DMS53 (cell line): ENCODE measurements at regions not wholly inside any gene's neighbourhood (a gene's known extent, or its start where the extent isn't known, plus 50 kb on each side); places are given as distances from the start of the nearest gene placed in this dataset.
"Not testable (repeated sequence)": the region's sequence is repeated elsewhere in the genome, so short reads cannot be mapped to it uniquely, and the experiment has no call there.

ENCODE experiments used
- DNase-seq: peaks from one replicate; lab custom pipeline; 2025; lab: John Stamatoyannopoulos, UW

DNA sequence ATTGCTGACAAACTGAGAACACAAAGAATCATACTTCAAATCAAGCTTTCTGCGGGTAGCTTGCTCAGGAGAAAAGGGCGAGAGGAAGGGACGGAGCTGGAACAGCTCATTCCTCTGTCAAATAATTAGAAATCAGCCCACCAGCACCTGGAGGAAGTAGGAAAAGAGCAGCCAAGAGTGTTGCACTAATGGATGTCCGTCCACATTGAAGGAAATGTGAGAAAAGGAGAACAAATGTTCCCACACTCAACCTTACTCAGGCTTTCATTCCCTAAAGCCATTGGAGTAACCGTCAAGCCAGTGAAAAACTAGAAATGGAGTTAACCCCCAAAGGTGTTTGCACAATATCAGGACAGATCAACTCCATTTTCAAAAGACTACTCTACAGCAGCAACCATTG, 233.0 kb upstream of the PRKD1 start:
- DNase-seq: no peak

- no peak for DNase-seq
These were observed 234.4 kb upstream of the PRKD1 start for GRCh38 chr14:30162066-30162465.

- no peak for DNase-seq
These were observed 237.6 kb upstream of the PRKD1 start for GRCh38 chr14:30165255-30165654.

DNA sequence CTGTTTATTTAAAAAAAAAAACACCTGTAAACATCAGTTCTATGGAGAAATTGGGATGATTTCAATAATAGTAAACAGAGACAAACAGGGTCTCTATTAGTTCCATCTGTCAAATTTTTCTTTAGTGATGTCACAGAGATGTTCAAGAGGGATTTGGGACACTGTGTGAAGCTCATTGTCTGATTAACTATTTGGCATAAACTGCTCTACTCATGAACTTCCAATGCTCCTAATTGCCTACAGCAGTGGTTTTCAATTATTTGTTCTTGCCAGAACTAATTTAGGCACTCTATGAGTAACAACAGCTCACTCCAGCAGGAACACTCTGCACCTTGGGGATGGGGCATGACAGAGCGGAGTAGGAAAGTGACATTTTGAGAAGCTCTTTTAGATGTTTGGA, 250.1 kb upstream of the PRKD1 start:
- no peak for DNase-seq

DNA sequence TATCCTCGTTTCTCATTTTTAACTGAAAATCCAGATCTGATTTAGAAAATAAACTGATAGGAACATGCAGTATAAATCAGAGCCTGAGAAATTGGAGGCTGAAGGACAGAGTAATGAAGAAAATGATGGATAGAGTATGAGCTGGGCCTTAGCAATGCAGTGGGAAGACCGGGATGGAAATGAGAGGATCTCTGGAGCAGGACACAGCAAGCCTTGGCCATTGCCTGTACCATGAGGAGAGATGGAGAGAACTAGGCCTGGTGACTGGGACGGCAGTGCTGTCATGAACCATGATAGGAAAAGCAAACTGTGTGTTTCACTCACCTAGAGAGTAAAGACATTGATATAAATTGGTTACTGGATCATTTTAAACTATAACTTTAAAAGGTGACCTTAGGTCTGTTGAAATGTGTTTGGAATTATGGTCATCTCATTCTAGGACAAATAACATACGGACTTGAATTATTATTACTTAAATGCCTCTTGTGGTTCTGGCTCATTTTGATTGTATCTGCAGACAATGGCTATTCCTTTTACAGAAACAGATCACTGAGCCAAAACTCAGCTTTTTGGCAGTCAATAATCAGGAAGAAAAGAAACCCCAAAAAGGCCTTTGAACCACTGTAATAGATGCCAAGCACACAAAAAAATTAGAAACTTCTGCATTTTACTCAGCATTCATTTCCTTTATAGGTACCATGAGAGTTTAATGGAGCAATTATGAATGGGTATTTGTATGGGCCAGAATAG, 251.9 kb upstream of the PRKD1 start:
- DNase-seq: no peak

DNA sequence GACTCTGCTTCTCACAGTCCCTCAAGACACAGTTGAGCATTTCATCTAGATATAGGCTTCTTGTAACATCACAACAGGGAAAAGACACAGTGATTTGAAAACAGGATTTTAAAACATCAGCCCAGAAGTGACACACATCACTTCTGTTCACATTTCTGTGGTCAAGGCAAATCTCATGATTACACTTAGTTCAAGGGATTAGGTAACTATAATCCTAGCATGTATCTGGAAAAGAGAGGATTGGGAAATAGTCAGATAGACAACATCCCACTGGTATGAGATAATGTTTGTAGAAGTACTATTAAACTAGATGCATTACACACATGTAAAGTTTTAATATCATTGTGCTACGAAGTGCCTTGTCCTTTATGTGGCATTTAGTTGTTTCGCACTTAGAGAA, 252.6 kb upstream of the PRKD1 start:
- DNase-seq: no peak

- peak; percentile 3 for DNase-seq
These were observed 258.2 kb upstream of the PRKD1 start for GRCh38 chr14:30185832-30186231.

GRCh38 chr14:30191639-30192279, 264.1 kb upstream of the PRKD1 start:
- DNase-seq: no peak

- DNase-seq: no peak
These were observed 265.5 kb upstream of the PRKD1 start for GRCh38 chr14:30193101-30193500.

- no peak for DNase-seq
These were observed 266.3 kb upstream of the PRKD1 start for GRCh38 chr14:30193845-30194501.

DNA sequence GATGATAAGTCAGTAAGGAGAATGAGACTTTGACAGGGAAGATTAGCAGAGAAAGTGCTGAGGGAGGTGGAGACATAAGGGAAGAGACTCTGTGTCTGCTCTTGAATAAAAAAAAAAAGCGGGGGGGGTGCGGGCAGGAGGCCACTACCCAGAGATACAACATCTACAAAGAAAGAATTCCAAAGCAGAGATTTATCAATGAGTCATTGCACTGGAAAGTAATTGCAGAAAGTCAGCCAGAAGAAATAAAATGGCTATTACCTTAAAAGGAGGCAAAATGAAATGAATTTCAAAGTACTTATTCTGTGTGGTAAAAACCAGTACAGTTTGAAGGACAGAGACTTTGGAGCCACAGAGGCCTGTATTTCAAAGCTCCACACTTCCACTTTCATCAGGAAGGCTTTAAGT, 267.1 kb upstream of the PRKD1 start:
- DNase-seq: no peak

- DNase-seq: no peak
These were observed 268.3 kb upstream of the PRKD1 start for GRCh38 chr14:30195941-30196340.

- DNase-seq: no peak
These were observed 269.2 kb upstream of the PRKD1 start for GRCh38 chr14:30196861-30197260.

GRCh38 chr14:30198720-30199119, 271.1 kb upstream of the PRKD1 start:
- not testable (repeated sequence) for DNase-seq

DNA sequence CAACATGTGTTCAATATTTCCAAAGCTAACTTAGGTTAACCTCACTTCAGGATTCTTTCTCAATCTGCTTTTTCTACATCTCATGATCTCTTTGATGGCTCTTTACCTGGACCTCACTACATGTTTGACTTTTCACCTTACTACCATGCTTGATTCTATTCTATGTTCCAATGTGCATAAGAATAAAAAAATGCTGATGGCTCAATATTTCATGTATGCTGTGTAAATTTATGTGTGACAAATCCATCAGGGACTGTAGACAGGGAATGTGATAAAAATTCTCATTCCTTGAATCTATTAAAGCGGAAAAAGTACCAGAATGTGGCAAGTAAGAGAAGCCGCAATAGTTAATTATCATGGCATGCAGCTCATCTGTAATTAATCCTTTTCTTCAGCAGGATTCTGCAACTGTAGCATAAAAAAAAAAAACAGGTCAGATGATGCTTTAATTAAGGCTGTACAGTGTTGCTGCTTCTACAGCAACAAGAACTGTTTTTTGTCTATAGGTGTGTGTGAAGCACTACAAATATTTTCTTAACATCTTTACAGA, 276.9 kb upstream of the PRKD1 start:
- DNase-seq: no peak

DNA sequence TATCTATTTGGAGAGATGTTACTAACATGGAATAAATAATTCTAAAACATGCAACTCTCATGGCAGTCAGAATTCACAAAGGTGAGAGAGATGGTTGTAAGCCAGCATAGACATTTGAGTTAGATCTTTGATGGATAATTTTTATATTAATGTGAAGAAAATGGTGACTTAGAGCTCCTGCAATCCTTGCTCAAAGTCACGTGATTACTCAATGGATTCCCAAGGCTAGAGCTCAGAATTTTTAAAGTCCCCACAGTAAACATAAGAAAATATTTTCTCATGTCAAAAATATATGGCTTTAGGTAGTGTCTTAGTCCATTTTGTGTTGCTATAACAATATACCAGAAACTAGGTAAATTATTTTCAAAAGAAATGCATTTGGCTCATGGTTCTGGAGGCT, 281.5 kb upstream of the PRKD1 start:
- no peak for DNase-seq

DNA sequence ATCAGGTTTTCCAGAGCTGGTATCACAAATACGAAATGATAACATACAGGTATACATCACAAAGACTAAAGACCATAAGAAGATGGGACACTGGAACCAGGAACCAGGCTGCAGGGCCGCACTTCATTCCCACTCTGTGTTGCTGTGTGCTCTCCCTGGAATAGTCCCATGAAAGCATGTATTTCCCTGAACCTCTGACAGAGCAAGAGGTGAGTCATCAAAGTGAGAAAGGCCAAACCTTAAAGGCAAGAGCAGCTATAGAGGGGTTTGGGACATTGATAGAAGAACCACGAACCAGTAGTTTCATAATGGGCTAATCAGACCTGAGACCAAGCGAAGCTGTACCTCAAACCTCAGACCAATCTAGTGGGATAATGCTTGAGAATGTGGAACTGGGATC, 283.0 kb upstream of the PRKD1 start:
- DNase-seq: peak; percentile 6

- no peak for DNase-seq
These were observed 283.7 kb upstream of the PRKD1 start for GRCh38 chr14:30211326-30211725.

DNA sequence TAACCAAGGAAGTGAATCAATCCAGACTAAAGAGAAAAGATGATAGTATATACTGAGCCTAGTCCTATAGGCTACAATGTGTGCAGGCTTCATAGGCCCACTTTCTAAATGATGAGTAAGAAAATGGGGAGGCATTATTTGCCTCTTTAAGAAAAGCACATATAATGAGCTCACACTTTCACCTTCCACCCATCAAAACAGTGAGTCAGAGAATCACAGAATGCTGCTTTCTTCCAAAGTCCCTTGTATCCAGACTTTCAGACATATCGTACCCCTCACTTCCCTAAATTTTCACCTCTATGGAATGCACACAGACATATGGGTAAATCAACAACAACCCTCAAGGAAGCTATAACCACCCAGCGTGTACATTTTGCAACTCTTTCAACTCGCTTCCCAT, 286.4 kb upstream of the PRKD1 start:
- DNase-seq: no peak

DNA sequence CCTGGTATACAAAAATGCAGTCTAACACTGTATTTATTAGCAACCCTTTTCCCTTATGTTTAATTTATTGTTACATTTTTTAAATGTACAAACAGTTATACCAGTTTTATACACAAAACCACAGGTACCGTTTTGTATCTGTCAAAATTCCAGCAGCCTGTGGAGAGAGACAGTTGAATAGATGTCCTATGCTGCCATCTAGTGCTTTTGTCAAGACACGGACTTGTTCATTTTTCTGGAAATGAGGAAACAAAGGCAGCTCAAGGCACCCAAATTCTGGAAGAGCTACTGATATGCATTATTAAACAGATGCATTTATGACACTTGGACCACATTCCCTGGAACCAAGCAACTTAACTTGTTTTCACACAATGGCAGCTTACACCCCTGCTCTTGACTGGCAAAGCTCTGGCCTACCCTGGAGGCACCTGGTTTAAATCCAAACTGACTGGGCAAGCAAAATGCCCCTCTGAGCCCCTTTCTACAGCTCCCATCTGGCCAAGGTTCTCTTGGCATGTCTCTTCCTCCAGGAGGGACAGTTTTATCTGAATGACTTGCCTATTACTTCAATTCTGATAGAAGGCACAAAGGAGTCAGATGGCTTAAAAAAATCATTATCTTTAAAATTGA, 286.9 kb upstream of the PRKD1 start:
- peak; percentile 67 for DNase-seq

GRCh38 chr14:30218907-30219306, 291.3 kb upstream of the PRKD1 start:
- DNase-seq: no peak

- no peak for DNase-seq
These were observed 293.9 kb upstream of the PRKD1 start for GRCh38 chr14:30221546-30221945.

DNA sequence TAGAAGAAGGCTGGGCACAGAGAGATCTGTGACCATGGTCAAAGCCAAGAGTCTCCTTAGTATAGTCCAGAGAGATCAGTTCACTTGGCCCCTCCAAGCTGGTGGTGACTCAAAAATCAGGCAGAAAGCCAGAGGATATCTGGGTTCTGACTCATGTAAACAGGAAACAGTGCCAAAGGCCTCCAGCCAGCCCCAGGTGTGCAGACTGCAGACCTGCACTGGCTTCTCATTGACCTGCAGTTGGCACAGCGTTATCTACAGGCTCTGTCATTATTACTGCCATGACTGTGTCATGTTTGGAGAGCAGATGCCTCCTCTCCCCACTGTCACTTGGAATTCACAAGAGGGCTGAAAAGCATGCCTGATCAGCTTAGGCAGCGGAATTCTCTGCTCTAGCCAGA, 295.7 kb upstream of the PRKD1 start:
- peak; percentile 94 for DNase-seq
